Posterior vena cava (tissue), 2 donors: ENCODE measurements at regions not wholly inside any gene's neighbourhood (a gene's known extent, or its start where the extent isn't known, plus 50 kb on each side); places are given as distances from the start of the nearest gene placed in this dataset.

Experiments
- DNase-seq: peaks from one replicate; pipeline ENCODE4 v3.0.0-alpha.2; 2020; ENCODE audit warnings: low spot score
- intact Hi-C, 2 donors: fragments of 100-400 bp; cut with DNase I; formaldehyde crosslinking; loops; one replicate each; pipeline versions ENCODE4 v1.14.1 to v1.14.2; 2022 to 2023
- donor health status: DM: yes; HTN: yes; CAD: no.
- donor health status: DM: yes; HTN: yes; CAD: no.

DNA sequence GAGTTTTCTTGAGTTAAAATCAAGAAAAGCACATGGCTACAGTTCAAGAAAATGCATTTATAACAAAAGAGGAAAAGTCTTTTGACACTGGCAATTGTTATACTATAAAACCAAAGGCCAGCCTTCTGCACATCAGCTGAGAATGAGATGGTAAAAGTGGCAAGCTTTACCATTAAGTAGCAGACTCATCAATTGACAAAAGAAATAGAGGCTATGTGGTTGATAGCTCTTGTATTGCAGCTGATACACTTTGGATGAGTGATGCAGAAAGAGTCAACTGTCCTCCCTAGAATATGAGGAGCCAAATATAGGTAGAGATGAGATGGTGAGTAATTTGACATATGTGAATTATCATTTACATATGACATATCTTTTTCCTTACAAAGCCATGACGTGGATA lies 1100.9 kb upstream of the CDH6 start:
- intact Hi-C loops: no loop called here
- no peak for DNase-seq

DNA sequence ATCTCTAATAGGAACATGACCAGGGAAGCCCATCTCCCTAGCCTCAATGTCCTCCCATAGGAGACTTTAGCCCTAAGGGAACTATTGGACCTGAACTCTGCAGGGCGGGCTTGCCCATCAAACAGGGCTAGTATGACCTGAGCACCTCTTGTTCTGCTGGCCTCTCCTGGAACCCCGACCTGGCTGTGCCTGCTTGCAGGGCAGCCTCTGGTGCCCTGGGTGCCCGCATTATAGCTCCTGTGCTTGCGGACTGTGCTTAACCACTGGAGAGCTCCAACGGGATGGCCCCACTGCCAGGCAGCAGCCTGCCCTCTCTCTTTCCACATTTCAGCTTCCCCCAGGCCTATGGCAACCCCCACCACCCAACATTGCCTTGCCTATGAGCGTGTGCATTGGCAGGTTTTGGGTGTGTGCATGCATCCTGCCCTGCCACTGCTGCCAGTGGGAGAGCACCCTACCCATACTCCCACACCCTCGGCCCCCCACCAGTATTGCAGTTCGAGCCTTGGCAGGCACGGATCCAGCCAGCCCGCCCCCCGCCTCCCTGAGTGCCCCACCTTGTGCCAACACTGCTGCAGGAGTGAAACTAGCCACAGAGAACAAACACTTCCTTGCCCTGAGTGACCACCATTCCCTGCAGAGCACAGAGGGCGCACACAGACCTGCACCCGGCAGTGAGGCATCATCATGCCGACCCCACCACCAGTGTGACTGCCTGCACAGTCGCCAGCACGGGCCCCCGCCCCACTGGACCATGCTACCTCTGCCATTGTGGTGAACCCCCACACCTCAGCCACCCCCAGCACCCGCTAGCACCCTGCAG lies 1123.8 kb upstream of the CDH6 start:
- DNase-seq: no peak
- intact Hi-C loops: loop anchor here in 1 of 2 donors (1.0 kb wide), 1 partner anchor 24 kb away; no protein-coding TSS in a partner anchor

DNA sequence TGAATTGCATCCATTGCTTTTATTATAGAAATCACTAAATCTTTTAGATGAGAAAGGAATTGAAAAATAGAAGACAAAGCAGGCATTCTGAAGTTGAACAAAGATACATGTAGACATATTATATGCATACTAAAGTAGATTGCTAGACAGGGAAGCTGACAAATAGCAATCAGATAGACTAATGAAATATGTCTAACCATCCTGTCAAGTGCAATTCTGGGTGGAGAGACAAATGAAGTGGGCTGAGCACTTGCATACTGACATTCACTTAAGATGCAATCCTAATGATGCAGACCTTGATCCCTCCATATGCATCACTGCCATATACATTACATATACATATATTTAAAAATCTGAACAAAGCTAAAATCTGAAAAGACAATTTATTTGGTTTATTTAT lies 1130.0 kb upstream of the CDH6 start:
- DNase-seq: no peak
- intact Hi-C loops: no loop called here

DNA sequence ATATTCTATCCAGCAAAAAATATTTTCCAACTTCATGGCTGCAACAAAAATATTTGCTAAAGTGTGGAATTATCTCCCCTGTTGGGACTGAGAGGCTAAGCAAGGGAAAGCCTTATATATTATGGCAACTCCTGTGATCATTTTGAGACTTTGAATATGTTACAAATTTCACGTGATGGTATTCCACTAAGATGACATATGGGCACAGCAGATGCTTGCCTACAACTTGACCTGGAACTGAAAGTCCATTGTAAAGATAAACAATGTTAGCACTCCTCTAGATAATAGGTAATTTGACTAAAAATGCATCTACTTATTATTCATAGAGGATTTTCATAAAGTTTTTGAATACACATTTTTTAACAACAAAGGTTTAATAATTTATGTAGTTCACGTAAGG lies 1141.5 kb upstream of the CDH6 start:
- DNase-seq: no peak
- intact Hi-C loops: no loop called here

DNA sequence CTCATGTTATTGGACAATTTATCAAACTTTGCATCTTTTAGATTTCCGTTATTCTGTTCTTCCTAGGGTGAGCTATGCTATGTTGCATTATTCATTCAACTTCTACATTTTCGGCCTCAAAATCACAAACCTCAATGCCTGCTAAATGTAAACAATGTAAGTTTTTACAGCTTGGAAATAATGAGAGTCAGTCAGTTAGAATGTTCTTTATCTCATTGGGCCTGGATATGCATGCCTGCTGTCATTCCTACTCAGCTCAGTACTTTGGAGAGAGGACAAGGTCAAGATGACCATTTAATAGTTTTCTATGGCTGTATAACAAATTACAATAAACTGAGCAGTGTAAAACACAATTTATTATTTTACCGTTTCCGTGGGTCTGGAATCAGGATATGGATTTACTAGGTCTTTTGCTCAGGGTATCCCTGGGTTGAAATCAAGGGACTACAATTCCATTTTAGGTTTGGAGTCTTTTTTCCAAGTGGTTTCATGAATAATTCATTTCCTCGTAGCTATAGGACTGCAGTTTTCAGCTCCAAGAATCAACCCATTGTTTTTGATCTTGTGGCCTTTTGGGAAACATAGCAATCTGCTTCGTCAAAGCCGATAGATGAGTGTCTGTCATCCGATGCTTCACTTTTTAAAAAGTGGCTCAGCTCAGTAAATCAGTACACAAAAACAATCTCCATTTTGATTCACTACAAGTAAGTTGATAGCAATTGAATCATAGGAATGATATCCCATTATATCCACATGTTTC lies 1143.2 kb upstream of the CDH6 start:
- intact Hi-C loops: no loop called here
- DNase-seq: no peak

DNA sequence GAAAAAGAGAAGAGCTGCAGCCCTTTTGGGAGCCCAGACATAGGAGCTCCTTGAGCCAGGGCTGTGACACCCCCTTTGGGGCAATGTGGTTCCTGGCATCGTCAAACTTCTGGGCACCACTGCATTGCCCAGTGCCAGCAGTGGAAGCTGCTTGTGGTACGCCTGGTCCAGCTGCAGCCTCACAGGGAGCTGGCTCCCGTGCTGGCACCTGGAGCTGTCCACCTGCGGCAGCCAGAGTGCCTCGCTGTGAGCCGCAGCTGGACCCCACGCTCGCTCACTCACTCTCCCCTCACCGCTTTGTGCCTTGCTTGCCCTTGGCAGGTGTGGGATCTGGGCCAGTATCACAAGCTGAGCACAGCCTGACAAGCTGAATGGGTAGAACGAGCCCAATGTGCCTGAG lies 1150.8 kb upstream of the CDH6 start:
- intact Hi-C loops: no loop called here
- no peak for DNase-seq

DNA sequence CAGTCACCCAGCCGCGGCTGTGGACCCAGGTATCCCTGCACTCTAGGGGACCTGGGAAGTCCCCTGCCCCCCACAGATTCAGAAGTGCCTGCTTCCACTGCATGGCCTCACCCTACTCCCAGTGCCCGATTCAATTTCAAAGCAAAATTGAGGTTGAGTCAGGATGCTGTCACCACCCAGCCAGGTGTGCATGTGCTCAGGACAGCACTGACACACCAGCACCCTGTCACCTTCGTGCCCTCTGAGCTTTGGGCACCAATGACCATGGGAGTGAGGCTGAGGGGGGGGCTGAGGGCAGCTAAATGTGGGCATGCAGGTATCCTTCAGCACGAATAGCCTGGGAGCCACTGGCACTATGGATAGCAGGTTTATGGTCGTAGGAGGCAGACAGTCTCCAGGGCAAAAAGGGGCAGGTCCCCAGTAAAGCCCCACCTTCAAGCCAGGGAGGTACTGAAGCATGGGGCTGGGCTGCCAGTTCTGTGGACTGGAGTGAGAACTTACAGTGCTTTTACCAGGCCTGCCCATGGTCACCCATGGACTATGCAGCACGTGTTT lies 1151.6 kb upstream of the CDH6 start:
- intact Hi-C loops: no loop called here
- no peak for DNase-seq

DNA sequence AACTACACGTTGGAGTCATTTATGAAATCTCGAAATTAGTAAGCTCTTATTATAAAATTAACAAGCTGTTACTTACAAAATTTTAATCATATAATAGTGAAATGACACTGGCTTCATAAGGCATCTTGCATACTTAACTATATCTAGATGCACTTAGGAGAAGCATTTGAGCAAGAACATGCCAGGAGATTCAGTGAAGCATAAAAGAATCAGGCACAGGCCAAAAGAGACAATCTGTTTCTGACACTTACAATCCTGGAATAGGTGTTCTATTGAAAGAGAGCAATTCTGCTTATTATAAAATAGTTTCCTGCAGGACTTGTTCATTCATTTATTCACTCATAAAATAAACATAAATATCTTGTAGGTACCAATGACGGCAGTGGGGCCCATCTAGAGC lies 1152.2 kb upstream of the CDH6 start:
- no peak for DNase-seq
- intact Hi-C loops: no loop called here

DNA sequence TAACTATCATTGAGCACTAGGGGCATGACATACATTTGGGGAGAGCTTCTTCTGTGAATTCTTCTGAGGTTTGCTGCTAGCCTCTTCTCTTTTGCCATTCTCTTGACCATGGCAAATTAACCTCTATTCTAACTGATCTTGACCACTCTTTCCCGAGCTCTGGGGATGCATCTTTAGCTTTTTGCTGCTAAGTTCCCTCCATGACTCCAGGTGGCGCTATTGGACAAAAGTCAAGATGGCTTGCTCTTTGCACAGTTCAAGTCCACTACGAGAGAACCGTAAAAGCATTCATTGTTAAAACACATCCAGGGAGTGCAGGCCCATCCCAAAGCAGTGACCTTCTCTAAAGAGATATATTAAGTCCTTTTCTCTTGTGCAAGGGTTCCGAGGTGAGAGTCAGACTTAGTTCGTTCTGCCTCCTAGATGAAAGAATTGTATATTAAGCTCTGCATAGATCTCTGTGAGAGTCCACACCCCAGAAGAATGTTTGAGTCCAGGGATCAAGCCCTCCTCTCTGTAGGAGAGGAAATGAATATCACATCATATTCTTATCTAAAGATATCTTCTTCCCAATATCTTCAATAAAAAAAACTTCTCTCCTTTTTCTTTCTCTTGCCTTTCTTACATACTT lies 1152.9 kb upstream of the CDH6 start:
- DNase-seq: no peak

DNA sequence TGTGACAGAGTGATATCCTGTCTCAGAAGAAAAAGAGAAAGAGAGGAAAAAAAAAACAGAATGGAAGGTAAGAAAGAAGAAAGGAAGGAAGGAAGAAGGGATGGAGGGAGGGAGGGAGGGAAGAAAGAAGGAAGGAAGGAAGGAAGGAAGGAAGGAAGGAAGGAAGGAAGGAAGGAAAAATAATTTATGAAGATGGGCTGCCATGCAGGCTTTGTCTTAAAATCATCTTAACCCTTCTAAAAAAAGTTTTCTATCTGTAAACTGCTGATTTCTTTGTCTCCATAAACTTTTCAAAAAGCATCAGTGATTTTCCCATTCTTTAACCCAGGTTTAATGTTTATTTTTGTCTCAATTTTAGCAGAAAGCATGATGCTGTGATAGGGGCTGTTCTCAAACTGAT lies 1154.1 kb upstream of the CDH6 start:
- intact Hi-C loops: no loop called here
- no peak for DNase-seq

More for the DNA sequence above, 1152.9 kb upstream of the CDH6 start:
- intact Hi-C loops: no loop called here

DNA sequence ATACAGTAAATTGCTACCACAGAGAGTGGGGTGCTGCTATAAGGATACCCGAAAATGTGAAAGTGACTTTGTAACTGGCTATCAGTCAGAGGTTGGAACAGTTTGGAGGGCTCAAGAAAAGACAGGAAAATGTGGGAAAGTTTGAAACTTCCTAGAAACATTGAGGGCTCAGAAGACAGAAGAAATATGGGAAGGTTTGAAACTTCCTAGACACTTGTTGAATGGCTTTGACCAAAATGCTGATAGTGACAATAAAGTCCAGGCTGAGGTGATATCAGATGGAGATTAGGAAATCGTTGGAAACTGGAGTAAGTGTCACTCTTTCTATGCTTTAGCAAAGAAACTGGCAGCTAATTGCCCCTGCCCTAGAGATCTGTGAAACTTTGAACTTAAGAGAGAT lies 1158.6 kb upstream of the CDH6 start:
- DNase-seq: no peak
- intact Hi-C loops: no loop called here

DNA sequence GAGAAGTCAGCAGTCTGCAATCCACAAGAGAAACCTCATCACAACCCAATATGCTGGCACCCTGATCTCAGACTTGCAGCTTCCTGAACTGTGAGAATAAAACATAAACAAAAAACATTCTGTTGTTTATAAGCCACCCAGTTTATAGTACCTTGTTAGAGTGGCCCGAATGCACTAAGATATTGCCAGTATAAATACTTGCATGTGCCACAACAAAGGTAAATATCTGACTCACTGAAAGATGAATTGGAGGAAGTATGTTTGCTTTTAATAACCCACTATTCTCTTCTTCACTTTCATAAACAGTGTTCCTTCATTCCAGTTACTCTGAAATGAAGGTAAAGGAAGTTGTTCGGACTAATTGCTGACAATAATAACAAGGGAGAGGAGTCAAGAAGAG lies 1163.4 kb upstream of the CDH6 start:
- no peak for DNase-seq
- intact Hi-C loops: no loop called here

DNA sequence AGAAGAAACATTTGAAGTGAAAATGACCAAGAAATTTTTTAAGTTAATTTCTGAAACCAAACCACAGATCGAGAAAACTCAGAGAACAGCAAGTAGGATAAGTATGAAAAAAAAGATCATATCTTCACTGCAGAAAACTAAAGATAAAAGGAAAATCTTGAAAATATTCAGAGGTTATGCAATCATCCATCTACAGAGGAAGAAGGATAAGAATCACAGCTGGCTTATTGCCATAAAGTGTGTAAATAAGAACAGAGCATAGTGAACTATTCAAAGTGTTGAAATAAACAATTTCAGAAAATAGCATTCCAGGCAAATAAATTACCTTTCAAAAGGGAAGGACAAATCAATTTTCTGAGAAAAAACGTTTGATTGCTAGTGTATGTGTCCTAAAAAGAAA lies 1191.7 kb upstream of the CDH6 start:
- intact Hi-C loops: no loop called here
- DNase-seq: no peak

DNA sequence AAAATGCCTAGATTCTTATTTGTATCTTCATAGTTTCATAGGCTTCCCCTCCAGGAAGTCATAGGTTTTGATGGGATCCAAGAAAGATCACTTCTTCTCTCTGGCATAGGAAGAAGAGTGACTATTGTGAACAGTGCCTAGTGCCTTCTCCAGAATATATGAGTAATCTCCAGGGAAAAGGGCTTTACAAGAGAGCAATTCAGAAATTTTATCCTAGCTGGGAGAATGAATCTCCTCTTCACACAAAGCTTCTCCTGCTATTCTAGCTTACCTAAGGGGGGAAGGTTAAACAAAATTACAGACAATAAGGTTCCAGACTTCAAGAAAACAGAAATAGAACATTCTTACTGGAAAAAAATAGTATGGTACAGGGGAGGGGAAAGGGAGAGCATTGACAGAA lies 1193.3 kb upstream of the CDH6 start:
- DNase-seq: no peak
- intact Hi-C loops: no loop called here

DNA sequence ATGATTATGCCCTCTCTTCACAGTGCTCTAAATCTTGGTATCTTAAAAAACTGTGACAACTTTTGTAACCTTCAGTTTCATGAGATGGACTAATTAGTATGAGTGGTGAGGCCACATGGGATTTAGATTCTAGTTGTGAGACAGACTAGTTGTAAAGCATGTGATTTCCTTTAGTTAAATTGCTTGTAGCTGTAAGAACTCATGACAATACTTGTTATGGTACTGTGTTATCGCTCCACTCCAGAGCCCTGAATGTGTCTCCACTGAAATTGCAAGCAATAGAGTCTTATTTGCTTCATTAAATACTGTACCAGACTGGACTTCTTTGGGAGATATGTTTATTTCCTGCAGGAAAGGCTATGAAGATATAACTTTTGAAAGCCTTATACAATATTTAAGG lies 1198.3 kb upstream of the CDH6 start:
- no peak for DNase-seq
- intact Hi-C loops: no loop called here

DNA sequence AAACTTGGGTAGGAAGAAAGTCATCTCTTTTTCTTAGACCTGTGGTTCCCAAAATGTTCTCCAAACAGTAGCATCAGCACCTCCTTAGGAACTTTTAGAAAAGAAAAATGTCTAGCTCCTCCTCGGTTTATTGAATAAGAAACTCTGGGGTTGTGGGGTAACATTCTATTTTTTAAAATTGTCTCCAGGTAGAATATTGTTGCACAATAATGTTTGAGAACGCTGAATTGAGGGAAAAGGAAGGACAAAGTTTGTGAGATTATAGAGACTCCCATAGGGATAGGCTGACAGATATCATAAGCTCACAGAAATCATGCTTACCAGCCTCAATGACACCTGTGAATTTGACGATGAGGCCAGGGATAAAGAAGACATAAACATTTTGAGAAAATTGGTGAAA lies 1199.0 kb upstream of the CDH6 start:
- no peak for DNase-seq
- intact Hi-C loops: no loop called here

DNA sequence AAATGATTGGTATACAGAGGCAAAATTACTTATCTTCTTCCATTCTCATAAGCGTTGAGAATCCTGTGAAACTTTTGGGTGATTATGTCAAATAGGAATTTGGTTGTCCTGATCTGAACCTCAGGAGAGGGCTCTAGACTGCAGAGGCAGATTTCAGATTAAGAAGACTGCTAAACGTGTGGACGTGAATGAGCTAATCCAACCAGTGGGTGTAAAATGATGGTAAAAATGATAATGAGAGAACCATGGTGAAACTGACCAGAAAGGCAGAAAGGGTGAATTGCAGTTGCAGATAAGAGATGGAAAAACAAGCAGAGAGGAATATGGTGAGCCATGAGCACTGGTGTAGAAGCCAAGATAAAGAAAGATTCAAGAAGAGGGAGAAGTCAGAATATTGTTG lies 1200.2 kb upstream of the CDH6 start:
- intact Hi-C loops: no loop called here

DNA sequence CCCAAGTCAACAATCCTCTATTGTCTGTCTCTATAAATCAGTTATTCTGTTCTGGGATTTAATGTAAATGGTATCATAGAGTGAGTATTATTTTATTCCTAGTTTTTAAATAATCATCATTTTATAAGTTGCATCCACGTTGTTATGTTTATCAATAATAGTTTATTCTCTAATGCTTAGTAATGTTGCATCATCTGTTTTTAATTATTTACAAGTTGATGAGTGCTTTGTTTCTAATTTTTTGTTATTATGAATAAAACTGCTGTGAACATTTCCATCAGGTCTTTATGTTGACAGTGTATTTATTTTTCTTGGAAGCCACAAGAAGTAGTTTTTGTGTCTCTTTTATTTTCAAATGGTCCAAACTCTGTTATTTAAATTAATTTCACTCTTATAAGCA lies 1201.2 kb upstream of the CDH6 start:
- intact Hi-C loops: no loop called here
- no peak for DNase-seq

More for the DNA sequence above, 1200.2 kb upstream of the CDH6 start:
- no peak for DNase-seq

DNA sequence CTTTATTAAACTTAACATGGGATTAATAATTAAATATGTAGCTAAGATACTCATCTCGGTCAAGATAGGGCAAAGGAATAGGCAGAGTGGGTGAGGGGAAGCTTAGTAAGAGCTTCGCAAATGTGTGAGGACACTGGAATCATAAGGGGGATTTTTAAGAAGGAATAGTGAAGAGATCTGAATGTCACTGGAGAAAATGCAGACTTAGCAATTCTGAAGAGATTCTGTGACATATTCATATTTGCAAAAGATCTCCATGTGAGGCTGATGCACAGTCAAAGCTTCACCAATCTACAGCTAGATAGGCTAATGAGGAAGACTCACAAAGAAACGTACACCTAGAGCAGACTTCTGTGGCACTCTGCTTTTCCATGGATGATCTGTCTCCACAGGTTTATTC lies 1202.8 kb upstream of the CDH6 start:
- no peak for DNase-seq
- intact Hi-C loops: no loop called here

DNA sequence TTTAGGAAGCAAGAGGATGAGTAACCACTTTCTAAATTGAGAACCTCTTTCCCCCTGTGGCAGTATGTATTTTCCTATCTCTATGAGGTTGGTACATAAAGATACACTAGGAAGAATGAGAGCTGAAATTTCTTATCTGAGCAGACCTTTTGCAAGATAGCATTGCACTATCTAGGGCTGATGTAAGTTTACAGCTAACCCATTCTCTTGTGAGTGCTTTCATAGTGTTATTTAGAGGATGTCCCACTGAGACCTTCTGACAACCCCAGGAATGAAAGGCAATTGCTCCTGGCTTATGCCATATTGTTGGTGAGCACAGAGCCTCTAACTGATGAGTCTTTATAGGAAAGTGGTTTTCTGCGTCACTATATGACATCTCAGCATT lies 1209.3 kb upstream of the CDH6 start:
- intact Hi-C loops: no loop called here
- DNase-seq: no peak
